ENCODE measurements at regions not wholly inside any gene's neighbourhood (a gene's known extent, or its start where the extent isn't known, plus 50 kb on each side); places are given as distances from the start of the nearest gene placed in this dataset.

GRCh38 chr5:74942622-74943286 lies 76.6 kb upstream of the FAM169A start:
- DNase-seq (ENCODE audit: low read depth, low spot score) = no peak

GRCh38 chr5:74940782-74941353 lies 74.7 kb upstream of the FAM169A start:
- TF ChIP-seq FOXP2 (optimal IDR thresholded peaks at IDR 0.05; ENCODE audit: control extremely low read depth, extremely low read length, insufficient read depth) (no peak), POLR2AphosphoS5 (IDR thresholded peaks at IDR 0.05; ENCODE audit: borderline replicate concordance, low read depth, low read length) (no peak), EZH2 (IDR thresholded peaks at IDR 0.05) (no peak)
- Histone ChIP-seq H3K27ac (no peak overlapping the region), H3K36me3 (ENCODE audit: insufficient read depth, low read length) (no peaks in the 10 kb centered on the region), H3K9ac (ENCODE audit: insufficient read length) (no peak overlapping the region), H3K9me3 (ENCODE audit: low read depth, low read length) (no peaks in the 10 kb centered on the region), H3K4me3 (no peak overlapping the region)
- no peak for DNase-seq (ENCODE audit: low read depth, low spot score)

More at GRCh38 chr5:74942622-74943286, 76.6 kb upstream of the FAM169A start:
- no peak overlapping the region for H3K9ac ChIP-seq (ENCODE audit: insufficient read length)
- H3K4me3 ChIP-seq = no peak overlapping the region
- no peaks in the 10 kb centered on the region for H3K9me3 ChIP-seq (ENCODE audit: low read depth, low read length)
- TF ChIP-seq FOXP2 (optimal IDR thresholded peaks at IDR 0.05; ENCODE audit: control extremely low read depth, extremely low read length, insufficient read depth) (no peak), EZH2 (IDR thresholded peaks at IDR 0.05) (no peak), POLR2AphosphoS5 (IDR thresholded peaks at IDR 0.05; ENCODE audit: borderline replicate concordance, low read depth, low read length) (no peak)
- no peaks in the 10 kb centered on the region for H3K36me3 ChIP-seq (ENCODE audit: insufficient read depth, low read length)
- no peak overlapping the region for H3K27ac ChIP-seq

- Histone ChIP-seq H3K9me3 (ENCODE audit: low read depth, low read length) (no peaks in the 10 kb centered on the region), H3K9ac (ENCODE audit: insufficient read length) (no peak overlapping the region), H3K4me3 (no peak overlapping the region), H3K27ac (no peak overlapping the region), H3K36me3 (ENCODE audit: insufficient read depth, low read length) (no peaks in the 10 kb centered on the region)
- TF ChIP-seq POLR2AphosphoS5 (IDR thresholded peaks at IDR 0.05; ENCODE audit: borderline replicate concordance, low read depth, low read length) (no peak), FOXP2 (optimal IDR thresholded peaks at IDR 0.05; ENCODE audit: control extremely low read depth, extremely low read length, insufficient read depth) (no peak), EZH2 (IDR thresholded peaks at IDR 0.05) (no peak)
- DNase-seq (ENCODE audit: low read depth, low spot score) = no peak
These were observed 72.2 kb upstream of the FAM169A start for GRCh38 chr5:74938250-74938933.

GRCh38 chr5:74935752-74936091 lies 69.5 kb upstream of the FAM169A start:
- no peak overlapping the region for H3K9ac ChIP-seq (ENCODE audit: insufficient read length)
- no peak for TF ChIP-seq FOXP2 (optimal IDR thresholded peaks at IDR 0.05; ENCODE audit: control extremely low read depth, extremely low read length, insufficient read depth)
- TF ChIP-seq POLR2AphosphoS5 (IDR thresholded peaks at IDR 0.05; ENCODE audit: borderline replicate concordance, low read depth, low read length) = no peak
- TF ChIP-seq EZH2 (IDR thresholded peaks at IDR 0.05) = no peak
- no peaks in the 10 kb centered on the region for H3K36me3 ChIP-seq (ENCODE audit: insufficient read depth, low read length)
- 0 out of 2 replicates have a peak overlapping the region, but pooled peaks have one; percentile 8 for H3K4me3 ChIP-seq
- no peaks in the 10 kb centered on the region for H3K9me3 ChIP-seq (ENCODE audit: low read depth, low read length)
- DNase-seq (ENCODE audit: low read depth, low spot score) = no peak
- H3K27ac ChIP-seq = peak overlapping the region; percentile 57; the same call in 1 of the 2 replicates

GRCh38 chr5:74934949-74935751 lies 69.0 kb upstream of the FAM169A start:
- TF ChIP-seq POLR2AphosphoS5 (IDR thresholded peaks at IDR 0.05; ENCODE audit: borderline replicate concordance, low read depth, low read length) (no peak), FOXP2 (optimal IDR thresholded peaks at IDR 0.05; ENCODE audit: control extremely low read depth, extremely low read length, insufficient read depth) (no peak), EZH2 (IDR thresholded peaks at IDR 0.05) (no peak)
- DNase-seq (ENCODE audit: low read depth, low spot score) = peak; percentile 18
- H3K36me3 ChIP-seq (ENCODE audit: insufficient read depth, low read length) = no peaks in the 10 kb centered on the region
- peak overlapping the region; percentile 55 for H3K4me3 ChIP-seq
- peak overlapping the region; percentile 57; the same call in 1 of the 2 replicates for H3K27ac ChIP-seq
- H3K9me3 ChIP-seq (ENCODE audit: low read depth, low read length) = no peaks in the 10 kb centered on the region
- no peak overlapping the region for H3K9ac ChIP-seq (ENCODE audit: insufficient read length)

- Histone ChIP-seq H3K9ac (ENCODE audit: insufficient read length) (no peak overlapping the region), H3K36me3 (ENCODE audit: insufficient read depth, low read length) (no peaks in the 10 kb centered on the region), H3K27ac (no peak overlapping the region), H3K4me3 (no peak overlapping the region), H3K9me3 (ENCODE audit: low read depth, low read length) (no peaks in the 10 kb centered on the region)
- TF ChIP-seq FOXP2 (optimal IDR thresholded peaks at IDR 0.05; ENCODE audit: control extremely low read depth, extremely low read length, insufficient read depth) (no peak), POLR2AphosphoS5 (IDR thresholded peaks at IDR 0.05; ENCODE audit: borderline replicate concordance, low read depth, low read length) (no peak), EZH2 (IDR thresholded peaks at IDR 0.05) (no peak)
- no peak for DNase-seq (ENCODE audit: low read depth, low spot score)
These were observed 61.1 kb upstream of the FAM169A start for GRCh38 chr5:74927336-74927735.

- Histone ChIP-seq H3K4me3 (no peak overlapping the region), H3K9ac (ENCODE audit: insufficient read length) (no peak overlapping the region), H3K27ac (no peak overlapping the region), H3K36me3 (ENCODE audit: insufficient read depth, low read length) (no peaks in the 10 kb centered on the region), H3K9me3 (ENCODE audit: low read depth, low read length) (no peaks in the 10 kb centered on the region)
- no peak for DNase-seq (ENCODE audit: low read depth, low spot score)
- no peak for TF ChIP-seq FOXP2 (optimal IDR thresholded peaks at IDR 0.05; ENCODE audit: control extremely low read depth, extremely low read length, insufficient read depth)
- TF ChIP-seq POLR2AphosphoS5 (IDR thresholded peaks at IDR 0.05; ENCODE audit: borderline replicate concordance, low read depth, low read length) = no peak
- no peak for TF ChIP-seq EZH2 (IDR thresholded peaks at IDR 0.05)
These were observed 53.3 kb upstream of the FAM169A start for GRCh38 chr5:74919487-74919886.

- DNase-seq (ENCODE audit: low read depth, low spot score) = no peak
- H3K36me3 ChIP-seq (ENCODE audit: insufficient read depth, low read length) = no peaks in the 10 kb centered on the region
- TF ChIP-seq POLR2AphosphoS5 (IDR thresholded peaks at IDR 0.05; ENCODE audit: borderline replicate concordance, low read depth, low read length) = no peak
- no peak for TF ChIP-seq FOXP2 (optimal IDR thresholded peaks at IDR 0.05; ENCODE audit: control extremely low read depth, extremely low read length, insufficient read depth)
- no peak for TF ChIP-seq EZH2 (IDR thresholded peaks at IDR 0.05)
- H3K27ac ChIP-seq = no peak overlapping the region
- H3K4me3 ChIP-seq = no peak overlapping the region
- no peak overlapping the region for H3K9ac ChIP-seq (ENCODE audit: insufficient read length)
- H3K9me3 ChIP-seq (ENCODE audit: low read depth, low read length) = no peaks in the 10 kb centered on the region
These were observed 52.9 kb upstream of the FAM169A start for GRCh38 chr5:74919041-74919440.

Measured in SK-N-MC (cell line).